Endothelial cell of umbilical vein (primary cell): ENCODE measurements at regions not wholly inside any gene's neighbourhood (a gene's known extent, or its start where the extent isn't known, plus 50 kb on each side); places are given as distances from the start of the nearest gene placed in this dataset.

Source experiments
- CTCF ChIP-seq, 2 donors: IDR thresholded peaks; 1 replicate in 1 of 2; 2 replicates in 1 of 2; pipeline ENCODE4 v1.5.1; 2011; ENCODE audit warnings: low read length in 2 of 2, mild to moderate bottlenecking in 2 of 2, moderate library complexity in 2 of 2, control low read depth in 1 of 2, inconsistent platforms in 1 of 2, low read depth in 1 of 2; ENCODE audit not compliant: insufficient read depth in 1 of 2; ENCODE audit errors: extremely low read depth in 1 of 2
- EZH2 ChIP-seq: IDR thresholded peaks from 2 replicates; pipeline ENCODE4 v1.6.1; 2012; ENCODE audit warnings: borderline replicate concordance, low read depth, mild to moderate bottlenecking, moderate library complexity, low read length, inconsistent platforms; ENCODE audit not compliant: severe bottlenecking
- JUN ChIP-seq: IDR thresholded peaks from 2 replicates; pipeline ENCODE4 v1.6.1; 2011; ENCODE audit warnings: borderline replicate concordance, low read depth; ENCODE audit not compliant: insufficient read length, insufficient read depth
- MAX ChIP-seq: IDR thresholded peaks from 2 replicates; pipeline ENCODE4 v1.6.1; 2011; ENCODE audit not compliant: insufficient read depth, insufficient read length
- MYC ChIP-seq: IDR thresholded peaks from one replicate; pipeline ENCODE4 v1.6.1; 2011; ENCODE audit warnings: mild to moderate bottlenecking, low read depth, low read length
- POLR2A ChIP-seq: IDR thresholded peaks from 2 replicates; pipeline ENCODE4 v1.6.1; 2012; ENCODE audit warnings: low read depth, mild to moderate bottlenecking, control low read depth, low read length
- POLR2AphosphoS5 ChIP-seq: IDR thresholded peaks from 2 replicates; pipeline ENCODE4 v1.6.1; 2012; ENCODE audit warnings: low read depth, mild to moderate bottlenecking, control low read depth, low read length, moderate library complexity; ENCODE audit not compliant: insufficient read depth

GRCh38 chrX:20952180-20952579, 422.0 kb upstream of the CNKSR2 start:
- TF ChIP-seq POLR2A (no peak), CTCF (IDR thresholded peaks at IDR 0.05; ENCODE audit: extremely low read depth in 1 of 2, insufficient read depth in 1 of 2, low read depth in 1 of 2, low read length in 2 of 2) (no peak), EZH2 (no peak), POLR2AphosphoS5 (no peak), MAX (no peak), MYC (no peak), JUN (no peak)
